Nephron (organoid): ENCODE measurements at regions not wholly inside any gene's neighbourhood (a gene's known extent, or its start where the extent isn't known, plus 50 kb on each side); places are given as distances from the start of the nearest gene placed in this dataset.

ENCODE experiments used
- H3K27ac Mint-ChIP-seq, 3 experiments: 2 replicates each; pipeline ENCODE4 v1.8.0; 2020; ENCODE audit warnings: mixed read lengths in 3 of 3, mild to moderate bottlenecking in 2 of 3, moderate library complexity in 1 of 3
- H3K27me3 Mint-ChIP-seq: 2 replicates; pipeline ENCODE4 v1.8.0; 2021; ENCODE audit warnings: low read depth, mild to moderate bottlenecking, moderate library complexity, mixed read lengths
- H3K36me3 Mint-ChIP-seq: 2 replicates; pipeline ENCODE4 v1.8.0; 2020; ENCODE audit warnings: low read depth, mixed read lengths
- H3K4me1 Mint-ChIP-seq: 2 replicates; pipeline ENCODE4 v1.8.0; 2020; ENCODE audit warnings: mixed read lengths
- H3K4me3 Mint-ChIP-seq, 3 experiments: 2 replicates each; pipeline ENCODE4 v1.8.0; 2020; ENCODE audit warnings: mild to moderate bottlenecking in 3 of 3, mixed read lengths in 3 of 3, moderate library complexity in 2 of 3
- H3K9me3 Mint-ChIP-seq: 2 replicates; pipeline ENCODE4 v1.8.0; 2020; ENCODE audit warnings: mixed read lengths
- CTCF ChIP-seq, 3 experiments: fragments of 200-600 bp; sonication (generic); IDR thresholded peaks; one replicate each; pipeline ENCODE4 v1.5.0; 2021; ENCODE audit warnings: antibody characterized with exemption in 3 of 3; ENCODE audit not compliant: unreplicated experiment in 3 of 3

- TF ChIP-seq CTCF (IDR thresholded peaks at IDR 0.05; ENCODE audit: unreplicated experiment in 3 of 3), result no peak
- peaks cover 24% of the 10 kb centered on the region for H3K4me1 Mint-ChIP-seq
- peak overlapping the region; percentile 67 to 86 (median 75) for H3K27ac Mint-ChIP-seq
- no peak overlapping the region for H3K4me3 Mint-ChIP-seq
- H3K36me3 Mint-ChIP-seq, result no peaks in the 10 kb centered on the region
- H3K9me3 Mint-ChIP-seq, result no peaks in the 10 kb centered on the region
- peaks cover 8% of the 10 kb centered on the region for H3K27me3 Mint-ChIP-seq
These were observed 116.9 kb downstream of the TTLL2 start for GRCh38 chr6:167441715-167442206.

DNA sequence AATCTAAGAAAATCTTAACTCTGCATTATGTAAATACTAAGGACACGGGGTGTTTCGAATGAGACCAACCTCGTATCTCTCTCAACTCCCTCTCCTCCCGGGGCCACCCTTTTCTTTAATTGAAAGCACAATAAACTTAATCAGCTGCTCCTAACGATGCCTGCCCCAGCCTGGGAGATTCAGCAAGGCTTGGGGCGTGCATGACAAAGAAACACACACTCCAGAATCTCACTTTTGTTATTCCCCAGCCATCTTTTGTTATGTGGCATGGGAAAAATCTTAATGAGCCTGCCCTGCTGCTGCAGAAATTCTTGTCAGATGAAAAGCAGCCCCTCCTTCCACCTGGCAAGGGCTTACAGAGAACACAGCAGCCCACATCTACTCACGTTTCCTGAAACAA, 117.4 kb downstream of the TTLL2 start:
- Mint-ChIP-seq H3K4me1 (peaks cover 24% of the 10 kb centered on the region), H3K27me3 (peaks cover 8% of the 10 kb centered on the region), H3K27ac (peak overlapping the region; percentile 67 to 86 (median 75)), H3K9me3 (no peaks in the 10 kb centered on the region), H3K36me3 (no peaks in the 10 kb centered on the region), H3K4me3 (no peak overlapping the region)
- TF ChIP-seq CTCF (IDR thresholded peaks at IDR 0.05; ENCODE audit: unreplicated experiment in 3 of 3), result no peak

DNA sequence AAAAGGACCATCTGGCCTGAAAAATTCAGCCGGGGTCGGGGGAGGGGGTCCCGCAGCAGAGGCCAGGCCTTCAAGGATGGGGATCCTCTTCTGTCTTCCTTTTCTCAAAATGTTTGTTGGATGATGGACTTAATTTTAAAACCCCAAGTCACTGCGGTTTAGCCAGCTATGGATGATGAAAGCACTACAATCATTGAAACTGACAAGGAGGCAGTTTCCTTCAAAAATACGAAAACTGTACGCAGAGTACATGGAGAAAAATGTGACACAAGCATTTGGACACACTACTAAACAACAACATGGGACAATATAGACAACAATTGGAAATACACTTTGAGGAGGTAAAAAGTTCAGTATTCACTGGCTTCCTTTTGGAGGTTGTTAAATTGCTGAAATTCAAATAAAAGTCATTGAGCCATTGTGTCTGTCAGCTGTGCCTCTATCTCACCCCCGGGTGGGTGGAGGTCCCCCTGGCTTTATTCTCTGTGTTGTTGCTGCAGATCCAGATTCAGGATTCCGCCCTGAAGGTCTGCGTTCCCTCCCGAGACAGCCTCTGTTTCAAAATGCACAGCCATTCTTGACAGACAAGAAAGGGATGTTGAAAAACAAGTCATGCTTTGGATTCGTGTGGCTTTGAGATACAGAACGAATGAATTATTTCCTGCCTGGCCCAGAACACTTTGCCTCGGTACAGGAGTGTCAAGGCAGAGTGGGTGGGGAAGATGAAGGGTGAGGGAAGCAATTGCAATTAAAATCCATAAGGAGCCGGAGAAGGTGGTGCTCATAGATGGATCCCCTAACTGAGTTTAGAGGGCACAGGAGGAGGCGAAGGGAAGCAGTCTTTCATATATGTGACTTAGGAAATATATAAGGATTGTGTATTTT, 118.2 kb downstream of the TTLL2 start:
- Mint-ChIP-seq H3K27me3 (peaks cover 8% of the 10 kb centered on the region), H3K4me3 (no peak overlapping the region), H3K9me3 (no peaks in the 10 kb centered on the region), H3K27ac (peak overlapping the region; percentile 67 to 86 (median 75)), H3K4me1 (peaks cover 24% of the 10 kb centered on the region), H3K36me3 (no peaks in the 10 kb centered on the region)
- no peak for TF ChIP-seq CTCF (IDR thresholded peaks at IDR 0.05; ENCODE audit: unreplicated experiment in 3 of 3)

- peaks cover 8% of the 10 kb centered on the region for H3K27me3 Mint-ChIP-seq
- H3K9me3 Mint-ChIP-seq, result no peaks in the 10 kb centered on the region
- peaks cover 24% of the 10 kb centered on the region for H3K4me1 Mint-ChIP-seq
- no peak overlapping the region for H3K27ac Mint-ChIP-seq
- no peak overlapping the region for H3K4me3 Mint-ChIP-seq
- no peak for TF ChIP-seq CTCF (IDR thresholded peaks at IDR 0.05; ENCODE audit: unreplicated experiment in 3 of 3)
- no peaks in the 10 kb centered on the region for H3K36me3 Mint-ChIP-seq
These were observed 119.9 kb downstream of the TTLL2 start for GRCh38 chr6:167444602-167445346.

DNA sequence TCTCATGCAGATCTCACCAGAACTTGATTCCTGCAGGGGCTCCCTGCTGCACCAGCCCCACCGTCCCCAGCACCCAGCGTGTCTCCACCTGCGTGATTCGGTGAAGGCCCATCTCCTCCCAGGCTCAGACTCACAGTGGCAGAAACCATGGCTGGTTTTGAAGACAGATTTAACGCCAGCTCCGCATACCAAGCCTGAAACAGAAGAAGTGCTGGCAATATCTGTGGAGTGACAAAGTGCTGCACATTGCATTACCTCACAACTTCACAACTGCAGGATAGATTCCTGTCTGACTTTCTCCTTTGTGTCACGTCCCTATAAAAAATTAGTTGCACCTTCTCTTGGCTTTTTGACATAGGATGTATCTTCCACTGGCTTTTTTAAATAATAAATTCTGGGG, 120.7 kb downstream of the TTLL2 start:
- Mint-ChIP-seq H3K4me3 (no peak overlapping the region), H3K27ac (no peak overlapping the region), H3K9me3 (no peaks in the 10 kb centered on the region), H3K4me1 (peaks cover 24% of the 10 kb centered on the region), H3K27me3 (peaks cover 8% of the 10 kb centered on the region), H3K36me3 (no peaks in the 10 kb centered on the region)
- TF ChIP-seq CTCF (IDR thresholded peaks at IDR 0.05; ENCODE audit: unreplicated experiment in 3 of 3), result no peak
